PC-3 (cell line): ENCODE measurements at regions not wholly inside any gene's neighbourhood (a gene's known extent, or its start where the extent isn't known, plus 50 kb on each side); places are given as distances from the start of the nearest gene placed in this dataset.

Experiments used
- ATAC-seq: fragments of 200-7000 bp; cut with Tn5 transposase; 2 replicates; pipeline ENCODE4 v1.9.1; 2020; ENCODE audit warnings: mild to moderate bottlenecking, moderate library complexity
- BruUV-seq: library from RNA; stranded (reverse); fragments of 400-500 nt; replicated peaks from 2 replicates; lab custom pipeline; 2021; lab: Mats Ljungman, UMichigan
- CTCF ChIA-PET: fragments of 300-600 bp; sonication (Branson Sonifier 250); formaldehyde crosslinking; loops from one replicate; lab custom pipeline; 2022; ENCODE audit warnings: antibody characterized with exemption; lab: Charles Lee
- POLR2A ChIA-PET: fragments of 300-600 bp; sonication (Branson Sonifier 250); formaldehyde crosslinking; loops from one replicate; lab custom pipeline; 2022; ENCODE audit warnings: antibody characterized with exemption; ENCODE audit not compliant: unreplicated experiment; lab: Charles Lee
- DNase-seq: peaks from one replicate; pipeline ENCODE4 v3.0.0-alpha.2; 2015
- H2AFZ ChIP-seq: fragments of 300-600 bp; sonication (generic); 2 replicates; pipeline ENCODE4 v1.6.0; 2016; ENCODE audit warnings: antibody characterized with exemption, low read length
- H3F3A ChIP-seq: fragments of 300-600 bp; sonication (generic); one replicate; pipeline ENCODE4 v1.6.0; 2017; ENCODE audit warnings: antibody characterized with exemption, low read length, control low read depth, mild to moderate bottlenecking; ENCODE audit not compliant: unreplicated experiment
- H3K27ac ChIP-seq: fragments of 300-600 bp; sonication (generic); 2 replicates; pipeline ENCODE4 v1.5.1; 2016; ENCODE audit warnings: mild to moderate bottlenecking, low read length
- H3K27me3 ChIP-seq: fragments of 300-600 bp; sonication (generic); 2 replicates; pipeline ENCODE4 v1.6.1; 2016; ENCODE audit warnings: low read length, mixed read lengths
- H3K36me3 ChIP-seq: fragments of 300-600 bp; sonication (generic); 2 replicates; pipeline ENCODE4 v1.6.1; 2016; ENCODE audit warnings: low read depth, mixed run types, low read length, mixed read lengths
- H3K4me1 ChIP-seq: fragments of 300-600 bp; sonication (generic); 2 replicates; pipeline ENCODE4 v1.5.1; 2016; ENCODE audit warnings: low read length; ENCODE audit not compliant: insufficient read depth
- H3K4me2 ChIP-seq: fragments of 300-600 bp; sonication (generic); 2 replicates; pipeline ENCODE4 v1.6.0; 2016; ENCODE audit warnings: low read length
- H3K4me3 ChIP-seq: fragments of 300-600 bp; sonication (generic); 2 replicates; pipeline ENCODE4 v1.5.1; 2016; ENCODE audit warnings: mild to moderate bottlenecking, low read length, mixed read lengths
- H3K79me2 ChIP-seq: fragments of 300-600 bp; sonication (generic); 2 replicates; pipeline ENCODE4 v1.6.1; 2017; ENCODE audit warnings: low read length, mixed read lengths
- H3K9ac ChIP-seq: fragments of 300-600 bp; sonication (generic); 2 replicates; pipeline ENCODE4 v1.6.0; 2016; ENCODE audit warnings: mild to moderate bottlenecking, low read length
- H3K9me2 ChIP-seq: fragments of 300-600 bp; sonication (generic); replicated peaks from 2 replicates; pipeline ENCODE4 v1.6.1; 2016; ENCODE audit warnings: mixed run types, low read length, mixed read lengths
- H3K9me3 ChIP-seq: fragments of 300-600 bp; sonication (generic); 2 replicates; pipeline ENCODE4 v1.6.1; 2016; ENCODE audit warnings: low read length, mixed read lengths
- H4K20me1 ChIP-seq: fragments of 300-600 bp; sonication (generic); 2 replicates; pipeline ENCODE4 v1.6.1; 2016; ENCODE audit warnings: low read length, mixed read lengths
- EZH2 ChIP-seq: fragments of 300-600 bp; sonication (generic); IDR thresholded peaks from one replicate; pipeline ENCODE4 v1.6.1; 2017; ENCODE audit warnings: antibody characterized with exemption, mild to moderate bottlenecking, low read length; ENCODE audit not compliant: unreplicated experiment
- EZH2phosphoT487 ChIP-seq: fragments of 300-600 bp; sonication (generic); IDR thresholded peaks from 2 replicates; pipeline ENCODE4 v1.6.1; 2018; ENCODE audit warnings: mild to moderate bottlenecking, antibody characterized with exemption, low read length, borderline replicate concordance
- intact Hi-C: fragments of 100-400 bp; cut with micrococcal nuclease; formaldehyde crosslinking; loops from 2 replicates; pipeline ENCODE4 v1.9.0; 2023
- TF ChIP-seq, protein P1 (sequence below): fragments of 300-600 bp; sonication (generic); conservative IDR thresholded peaks from 2 replicates; pipeline ENCODE4 v1.5.1; 2017; ENCODE audit warnings: antibody characterized with exemption, low read depth, mild to moderate bottlenecking, low read length

DNA sequence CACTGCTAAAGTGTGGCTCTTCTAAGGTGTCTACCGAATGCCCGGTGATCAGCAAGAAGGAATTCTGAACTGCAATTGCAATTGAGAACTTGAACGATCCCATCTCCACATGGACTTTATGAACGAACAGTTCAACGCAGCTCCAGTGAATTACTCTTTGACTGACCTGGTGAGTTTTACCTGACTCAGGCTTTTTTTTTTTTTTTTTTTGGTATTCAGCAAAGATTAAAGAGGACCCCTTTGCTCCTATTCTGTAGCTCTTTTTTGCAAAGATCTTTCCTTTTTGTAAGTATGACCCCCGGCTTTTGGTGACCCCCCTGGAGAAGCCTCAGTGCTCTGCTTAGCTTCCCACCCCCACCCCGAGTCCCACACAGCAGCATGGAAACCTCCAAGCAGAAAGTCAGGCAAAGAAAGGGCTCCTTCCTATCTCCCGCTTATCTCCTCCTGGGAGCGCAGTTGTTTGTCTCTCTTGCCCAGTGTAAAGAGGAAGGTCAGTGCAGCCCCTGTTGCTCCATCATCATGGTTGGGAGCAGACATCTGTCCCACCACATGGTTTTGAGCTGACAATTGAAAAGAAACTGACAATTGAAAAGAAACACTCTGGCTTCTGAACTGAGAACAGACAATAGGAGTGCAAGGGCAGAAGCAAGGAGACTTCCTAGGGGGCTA, 72.1 kb upstream of the DIO3 start:
- Histone ChIP-seq H3K9me3 (peaks cover 7% of the 10 kb centered on the region), H3K27ac (no peak overlapping the region), H3K79me2 (no peaks in the 10 kb centered on the region), H4K20me1 (no peaks in the 10 kb centered on the region), H3K9me2 (no peaks in the 10 kb centered on the region), H3K36me3 (no peaks in the 10 kb centered on the region), H3F3A (no peaks in the 10 kb centered on the region), H3K9ac (no peak overlapping the region), H3K27me3 (no peaks in the 10 kb centered on the region), H3K4me2 (no peak overlapping the region), H3K4me3 (no peak overlapping the region), H2AFZ (no peak overlapping the region), H3K4me1 (0 out of 2 replicates have a peak, but pooled peaks cover 5% of the 10 kb centered on the region)
- ChIA-PET CTCF (no interaction called here), POLR2A (no interaction called here)
- no peak for ATAC-seq
- BruUV-seq: no TSS peak
- DNase-seq: no peak
- no peak for TF ChIP-seq EZH2
- TF ChIP-seq, protein P1, sequence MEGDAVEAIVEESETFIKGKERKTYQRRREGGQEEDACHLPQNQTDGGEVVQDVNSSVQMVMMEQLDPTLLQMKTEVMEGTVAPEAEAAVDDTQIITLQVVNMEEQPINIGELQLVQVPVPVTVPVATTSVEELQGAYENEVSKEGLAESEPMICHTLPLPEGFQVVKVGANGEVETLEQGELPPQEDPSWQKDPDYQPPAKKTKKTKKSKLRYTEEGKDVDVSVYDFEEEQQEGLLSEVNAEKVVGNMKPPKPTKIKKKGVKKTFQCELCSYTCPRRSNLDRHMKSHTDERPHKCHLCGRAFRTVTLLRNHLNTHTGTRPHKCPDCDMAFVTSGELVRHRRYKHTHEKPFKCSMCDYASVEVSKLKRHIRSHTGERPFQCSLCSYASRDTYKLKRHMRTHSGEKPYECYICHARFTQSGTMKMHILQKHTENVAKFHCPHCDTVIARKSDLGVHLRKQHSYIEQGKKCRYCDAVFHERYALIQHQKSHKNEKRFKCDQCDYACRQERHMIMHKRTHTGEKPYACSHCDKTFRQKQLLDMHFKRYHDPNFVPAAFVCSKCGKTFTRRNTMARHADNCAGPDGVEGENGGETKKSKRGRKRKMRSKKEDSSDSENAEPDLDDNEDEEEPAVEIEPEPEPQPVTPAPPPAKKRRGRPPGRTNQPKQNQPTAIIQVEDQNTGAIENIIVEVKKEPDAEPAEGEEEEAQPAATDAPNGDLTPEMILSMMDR: no peak
- no peak for TF ChIP-seq EZH2phosphoT487
- intact Hi-C loops: no loop called here

DNA sequence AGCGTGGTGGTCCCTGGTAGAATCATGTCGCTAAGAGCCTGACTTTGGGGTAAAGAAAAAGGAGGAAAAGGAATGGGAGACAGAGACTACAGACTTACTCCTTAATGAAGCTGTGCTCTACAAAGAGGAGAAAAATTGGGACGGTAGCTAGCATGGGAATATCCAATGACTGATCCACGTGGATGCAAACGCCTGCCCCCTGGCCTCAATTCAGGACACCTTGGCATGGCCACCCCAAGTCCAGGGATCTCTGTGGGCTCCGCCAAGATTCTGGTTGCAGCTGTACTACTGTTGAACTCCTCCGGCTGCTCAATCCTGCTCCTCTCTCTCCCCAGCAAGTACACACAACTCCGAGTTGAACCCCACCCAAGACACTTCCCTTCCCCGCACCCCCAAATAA, 70.5 kb upstream of the DIO3 start:
- POLR2A ChIA-PET: interaction anchor here (0.6 kb wide), 1 partner anchor 14 kb away, joined by 3 read pairs; no protein-coding TSS in a partner anchor
- TF ChIP-seq EZH2: no peak
- TF ChIP-seq EZH2phosphoT487: no peak
- TF ChIP-seq, protein P1: no peak

DNA sequence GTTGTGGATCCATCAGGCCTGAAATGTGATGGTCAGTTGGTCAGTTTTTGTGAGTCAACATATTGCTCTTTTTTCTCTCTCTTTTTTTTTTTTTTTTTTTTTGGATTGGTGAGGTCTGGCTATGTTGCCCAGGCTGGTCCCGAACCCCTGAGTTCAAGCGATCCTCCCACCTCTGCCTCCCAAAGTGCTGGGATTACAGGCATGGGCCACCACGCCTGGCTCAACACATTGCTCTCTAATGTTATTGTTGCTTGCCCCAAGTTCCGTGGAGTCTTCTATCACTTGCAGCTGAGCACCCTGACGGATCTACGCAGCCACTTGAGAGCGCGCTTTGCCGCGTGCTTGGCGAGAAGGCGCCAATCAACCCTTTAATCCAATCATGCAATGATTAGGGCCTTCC, 69.5 kb upstream of the DIO3 start:
- H3K36me3 ChIP-seq: no peaks in the 10 kb centered on the region
- no peak overlapping the region for H3K27ac ChIP-seq
- no peaks in the 10 kb centered on the region for H3K9me2 ChIP-seq
- H3K9ac ChIP-seq: no peak overlapping the region
- no peak for DNase-seq
- H3K4me2 ChIP-seq: no peak overlapping the region
- intact Hi-C loops: no loop called here
- no peaks in the 10 kb centered on the region for H3F3A ChIP-seq
- H4K20me1 ChIP-seq: no peaks in the 10 kb centered on the region
- H3K9me3 ChIP-seq: peaks cover 2% of the 10 kb centered on the region
- 0 out of 2 replicates have a peak, but pooled peaks cover 5% of the 10 kb centered on the region for H3K4me1 ChIP-seq
- no peak for ATAC-seq
- H3K4me3 ChIP-seq: no peak overlapping the region
- no TSS peak for BruUV-seq
- no peak overlapping the region for H2AFZ ChIP-seq
- no peaks in the 10 kb centered on the region for H3K27me3 ChIP-seq
- H3K79me2 ChIP-seq: no peaks in the 10 kb centered on the region
- ChIA-PET CTCF (no interaction called here), POLR2A (no interaction called here)
- TF ChIP-seq EZH2phosphoT487: no peak
- TF ChIP-seq EZH2: no peak
- TF ChIP-seq, protein P1: no peak

More for the DNA sequence above, 70.5 kb upstream of the DIO3 start:
- Histone ChIP-seq H3K27me3 (no peaks in the 10 kb centered on the region), H3K9me3 (peaks cover 7% of the 10 kb centered on the region), H3K4me1 (0 out of 2 replicates have a peak, but pooled peaks cover 5% of the 10 kb centered on the region), H3K4me3 (no peak overlapping the region), H3F3A (no peaks in the 10 kb centered on the region), H2AFZ (no peak overlapping the region), H3K79me2 (no peaks in the 10 kb centered on the region), H3K9ac (no peak overlapping the region), H4K20me1 (no peaks in the 10 kb centered on the region), H3K4me2 (no peak overlapping the region), H3K36me3 (no peaks in the 10 kb centered on the region), H3K27ac (no peak overlapping the region), H3K9me2 (no peaks in the 10 kb centered on the region)
- DNase-seq: no peak
- intact Hi-C loops: no loop called here
- BruUV-seq: no TSS peak
- ATAC-seq: no peak
- CTCF ChIA-PET: no interaction called here
